ENCODE measurements at regions not wholly inside any gene's neighbourhood (a gene's known extent, or its start where the extent isn't known, plus 50 kb on each side); places are given as distances from the start of the nearest gene placed in this dataset.
A peak's percentile ranks its signal among the peaks of the same experiment; 100 is the strongest.

- no peak for DNase-seq
Observed at GRCh38 chr3:13158408-13158807, 85.2 kb upstream of the IQSEC1 start.

DNA sequence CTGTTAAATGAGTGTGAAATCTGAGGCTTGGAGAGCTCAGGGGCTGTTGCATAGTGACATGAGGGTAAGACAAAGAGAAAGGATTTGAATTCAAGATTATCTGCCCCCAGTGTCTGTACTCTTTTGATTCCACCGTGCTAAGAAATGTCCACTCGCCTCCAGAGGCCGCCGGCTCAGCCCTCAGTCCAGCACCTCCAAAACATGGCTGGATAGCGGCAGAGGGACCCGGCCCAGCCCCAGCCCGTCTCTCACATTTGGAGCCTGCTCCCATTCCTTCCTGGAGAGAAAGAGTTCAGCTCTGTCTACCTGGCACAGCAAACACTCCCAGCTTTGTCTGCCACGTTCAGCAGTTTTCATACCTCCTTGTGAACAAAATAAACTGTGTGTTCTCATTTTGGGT is 84.8 kb upstream of the IQSEC1 start:
- DNase-seq: no peak

- no peak for DNase-seq
Observed at GRCh38 chr3:13152826-13153710, 79.8 kb upstream of the IQSEC1 start.

GRCh38 chr3:13150624-13151023 is 77.4 kb upstream of the IQSEC1 start:
- no peak for DNase-seq

DNA sequence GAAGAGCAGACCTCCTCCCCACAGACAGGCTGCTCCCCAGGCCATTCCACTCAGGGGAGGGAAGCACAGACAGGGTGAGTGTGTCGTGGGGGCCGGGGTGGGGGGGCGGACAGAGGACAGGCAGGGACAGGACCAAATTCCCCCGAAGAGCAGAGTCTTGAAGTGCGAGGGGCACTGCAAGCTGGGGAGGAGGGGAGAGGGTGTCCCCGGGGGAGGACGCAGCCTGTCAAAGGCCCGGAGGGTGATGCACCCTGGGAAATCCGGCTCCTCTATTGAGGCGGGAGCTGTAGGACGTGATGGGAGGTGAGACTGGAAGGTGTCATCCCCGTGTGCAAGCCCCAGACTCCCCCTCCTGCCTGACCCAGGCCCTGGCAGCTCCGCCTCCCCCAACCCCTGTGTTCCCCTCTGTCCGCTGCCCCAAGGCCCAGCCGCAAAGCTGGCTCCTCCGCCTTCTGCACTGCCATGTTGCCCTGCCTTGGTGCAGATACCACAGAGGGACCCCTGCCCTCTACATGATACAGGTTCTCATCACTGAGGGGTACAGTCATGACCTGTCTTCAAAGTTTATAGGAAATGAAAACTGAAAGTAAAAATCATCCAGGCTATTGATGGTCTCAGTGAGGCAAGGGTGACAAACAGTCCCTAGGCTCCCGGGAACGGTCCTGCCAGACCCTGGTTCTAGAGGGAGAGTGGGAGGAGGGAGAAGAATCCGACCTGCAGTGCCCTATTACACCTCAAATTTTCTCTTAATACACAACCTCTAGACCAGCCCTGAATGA is 76.3 kb upstream of the IQSEC1 start:
- DNase-seq: no peak

- no peak for DNase-seq
Observed at GRCh38 chr3:13148561-13149329, 75.5 kb upstream of the IQSEC1 start.

DNA sequence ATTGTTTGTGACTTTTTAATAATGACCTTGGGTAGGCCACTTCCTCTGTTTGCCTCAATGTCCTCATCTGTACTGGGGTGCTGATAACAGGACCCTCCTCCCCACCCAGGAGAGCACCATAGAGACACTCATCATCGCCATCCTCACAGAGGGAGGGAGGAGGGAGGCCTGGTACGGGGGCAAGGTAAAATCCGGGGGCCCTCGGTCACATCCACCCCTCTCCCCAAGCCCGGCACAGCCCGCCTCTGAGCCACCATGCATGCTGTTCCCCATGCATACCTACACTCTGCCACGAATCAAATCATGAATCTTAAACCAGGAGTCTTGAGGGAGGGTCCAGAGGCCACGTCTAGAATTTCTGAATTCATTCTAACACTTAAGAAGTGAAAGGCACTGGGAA is 74.9 kb upstream of the IQSEC1 start:
- DNase-seq: no peak

- DNase-seq: no peak
Observed at GRCh38 chr3:13147344-13147743, 74.1 kb upstream of the IQSEC1 start.

DNA sequence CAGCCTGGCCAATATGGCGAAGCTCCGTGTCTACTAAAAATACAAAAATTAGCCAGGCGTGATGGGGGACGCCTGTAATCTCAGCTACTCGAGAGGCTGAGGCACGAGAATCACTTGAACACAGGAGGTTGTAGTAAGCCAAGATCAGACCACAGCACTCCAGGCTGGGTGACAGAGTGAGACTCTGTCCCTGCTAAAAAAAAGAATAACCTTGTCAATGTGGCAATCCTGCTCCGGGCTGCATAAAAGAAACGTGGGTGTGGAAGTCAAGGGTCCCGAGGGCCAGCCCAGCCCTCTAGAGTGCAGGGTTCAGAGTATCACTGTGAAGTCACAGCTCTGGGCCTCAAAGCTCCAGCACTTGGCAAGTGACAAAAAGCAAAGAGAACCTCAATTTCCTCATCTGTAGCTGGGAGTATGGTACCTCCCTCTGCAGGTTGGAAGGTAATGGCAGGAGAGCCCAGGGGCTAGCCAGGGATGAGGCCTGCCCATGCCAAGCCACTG is 73.5 kb upstream of the IQSEC1 start:
- no peak for DNase-seq

- DNase-seq: no peak
Observed at GRCh38 chr3:13145826-13146642, 72.8 kb upstream of the IQSEC1 start.

GRCh38 chr3:13145131-13145825 is 72.0 kb upstream of the IQSEC1 start:
- no peak for DNase-seq

DNA sequence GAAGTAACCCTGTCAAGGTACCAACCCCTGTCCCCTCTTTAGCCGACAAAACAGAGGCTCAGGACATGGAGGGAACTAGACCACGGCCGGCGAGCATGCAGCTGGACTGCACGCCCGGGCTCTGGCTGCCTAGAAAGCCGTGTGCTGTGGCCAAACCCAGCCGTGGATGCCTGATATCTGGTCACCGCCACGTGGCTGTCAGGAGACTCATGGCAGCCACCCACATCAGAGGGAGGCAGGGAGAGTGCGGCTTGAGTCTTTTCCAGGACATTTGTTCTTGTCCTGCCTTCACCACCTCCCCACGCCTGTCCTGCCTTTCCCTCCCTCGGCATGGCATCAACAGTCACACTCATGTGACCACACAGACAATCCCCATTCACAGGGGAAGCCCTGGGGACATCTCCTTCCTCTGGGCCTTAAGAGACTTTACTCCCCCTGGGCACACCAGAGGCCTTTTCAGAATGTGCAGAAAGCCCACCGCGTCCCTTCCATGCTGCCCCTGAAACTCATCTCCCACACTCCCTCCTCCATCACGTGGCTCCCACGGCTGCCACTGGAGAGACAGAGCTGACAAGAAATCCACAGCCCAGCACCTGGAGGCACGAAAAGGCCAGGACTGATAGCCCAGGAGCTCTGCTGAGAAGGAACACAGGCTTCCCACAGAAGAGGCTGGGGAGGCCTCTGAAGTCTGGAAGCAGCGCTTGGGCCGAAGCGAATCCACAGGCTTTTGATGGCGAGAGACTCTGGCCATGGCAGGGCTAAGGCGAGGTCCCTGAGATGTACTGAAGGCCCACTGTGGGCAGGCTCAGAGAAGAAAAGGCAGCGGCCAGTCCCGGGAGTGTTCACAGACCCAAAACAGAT is 71.2 kb upstream of the IQSEC1 start:
- peak in 7 of 56 donors; percentile 7 to 26 (median 13) for DNase-seq

- no peak for DNase-seq
Observed at GRCh38 chr3:13143381-13144004, 70.3 kb upstream of the IQSEC1 start.

DNA sequence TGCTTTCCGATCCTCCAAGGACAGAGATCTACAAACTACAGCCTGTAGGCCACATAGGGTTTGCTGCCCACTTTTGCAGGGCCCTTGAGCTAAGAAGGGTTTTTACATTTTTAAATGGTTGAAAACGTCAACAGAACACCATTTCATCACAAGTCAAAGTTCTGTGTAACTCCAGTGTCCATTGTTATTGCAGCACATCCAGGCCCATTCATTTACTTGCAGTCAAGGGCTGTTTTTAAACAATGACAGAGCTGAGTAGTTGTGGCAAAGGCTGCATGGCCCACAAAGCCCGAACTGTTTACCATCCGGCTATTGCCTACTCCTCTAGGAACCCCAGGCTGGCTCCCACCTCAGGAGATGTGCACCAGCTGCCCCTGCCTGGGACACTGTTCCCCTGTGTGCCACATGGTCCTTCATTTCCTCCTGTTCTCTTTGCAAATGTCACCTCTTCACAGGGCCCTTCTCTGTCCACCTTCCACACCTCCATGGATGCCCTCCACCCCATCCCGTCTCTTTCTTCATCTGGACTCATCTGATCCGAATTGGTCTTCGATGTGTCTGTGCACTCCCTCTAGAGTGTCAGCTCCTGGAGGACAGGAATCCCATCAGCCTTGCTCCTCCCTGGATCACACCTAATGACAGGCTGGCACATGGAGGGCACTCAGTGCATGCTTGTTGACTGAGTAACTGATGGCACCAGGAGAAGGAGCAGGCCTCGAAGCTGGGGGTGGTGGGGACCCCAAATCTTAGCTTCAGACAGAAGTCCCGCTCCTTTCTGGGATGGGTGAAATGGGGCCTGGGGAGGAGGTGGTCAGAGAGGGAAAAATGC is 69.5 kb upstream of the IQSEC1 start:
- DNase-seq: peak in 1 of 56 donors; percentile 13

- peak in 2 of 56 donors; percentile 13 to 23 for DNase-seq
Observed at GRCh38 chr3:13141991-13142412, 68.8 kb upstream of the IQSEC1 start.

GRCh38 chr3:13141183-13141582 is 68.0 kb upstream of the IQSEC1 start:
- no peak for DNase-seq

DNA sequence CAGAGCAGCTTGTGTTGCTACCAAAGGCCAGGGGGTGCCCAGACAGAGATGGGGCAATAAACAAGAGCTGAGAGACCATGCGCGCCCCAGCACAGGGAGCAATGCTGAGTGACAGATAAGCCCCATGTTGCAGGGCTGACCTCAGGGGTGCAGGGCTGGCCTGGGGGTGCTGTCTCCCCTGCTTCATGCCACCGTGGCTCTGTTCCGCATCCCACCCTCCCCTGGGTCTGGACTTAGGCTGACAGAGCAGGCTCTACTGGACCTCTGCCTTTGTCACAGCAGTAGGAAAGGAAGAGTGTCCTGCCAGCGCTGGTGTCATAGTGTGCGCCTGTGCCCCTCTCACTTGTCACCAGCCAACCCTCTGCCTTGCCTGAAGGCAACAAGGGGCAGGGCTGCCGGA is 67.4 kb upstream of the IQSEC1 start:
- DNase-seq: no peak

Data from nucleus accumbens (tissue), 56 donors.